Liver (tissue), 3 donors: ENCODE measurements at regions not wholly inside any gene's neighbourhood (a gene's known extent, or its start where the extent isn't known, plus 50 kb on each side); places are given as distances from the start of the nearest gene placed in this dataset.

Experiments
- CTCF ChIP-seq: fragments of 150-350 bp; IDR thresholded peaks from 2 replicates; pipeline ENCODE4 v1.5.1; 2017; ENCODE audit warnings: improper control_type of control experiment, low read depth, low read length; ENCODE audit not compliant: missing input control
- EGR1 ChIP-seq, 2 donors: IDR thresholded peaks; 2 replicates each; pipeline ENCODE4 v1.6.1; 2016 to 2018; ENCODE audit warnings: antibody characterized with exemption in 2 of 2, low read depth in 2 of 2
- FOXA1 ChIP-seq: IDR thresholded peaks from 2 replicates; pipeline ENCODE4 v1.6.1; 2016; ENCODE audit warnings: antibody characterized with exemption
- JUND ChIP-seq, 2 donors: IDR thresholded peaks; 2 replicates each; pipeline ENCODE4 v1.6.1; 2016; ENCODE audit warnings: antibody characterized with exemption in 2 of 2
- MAX ChIP-seq: IDR thresholded peaks from 2 replicates; pipeline ENCODE4 v1.6.1; 2016; ENCODE audit warnings: antibody characterized with exemption
- NR2F2 ChIP-seq: IDR thresholded peaks from 2 replicates; pipeline ENCODE4 v1.6.1; 2016; ENCODE audit warnings: antibody characterized with exemption
- RAD21 ChIP-seq, 2 donors: IDR thresholded peaks; 2 replicates each; pipeline ENCODE4 v1.6.1; 2016; ENCODE audit warnings: antibody characterized with exemption in 2 of 2, mild to moderate bottlenecking in 2 of 2
- RXRA ChIP-seq, 2 donors: IDR thresholded peaks; 2 replicates each; pipeline ENCODE4 v1.6.1; 2017 to 2018; ENCODE audit warnings: antibody characterized with exemption in 2 of 2, mild to moderate bottlenecking in 1 of 2
- SP1 ChIP-seq: IDR thresholded peaks from 2 replicates; pipeline ENCODE4 v1.6.1; 2018; ENCODE audit warnings: antibody characterized with exemption, mild to moderate bottlenecking
- TAF1 ChIP-seq: conservative IDR thresholded peaks from 2 replicates; pipeline ENCODE4 v1.6.1; 2016; ENCODE audit warnings: antibody characterized with exemption, mild to moderate bottlenecking
- YY1 ChIP-seq: IDR thresholded peaks from 2 replicates; pipeline ENCODE4 v1.6.1; 2016; ENCODE audit warnings: antibody characterized with exemption, mild to moderate bottlenecking
- TF ChIP-seq, protein P1 (sequence below): IDR thresholded peaks from 2 replicates; pipeline ENCODE4 v1.6.1; 2016; ENCODE audit warnings: antibody characterized with exemption, mild to moderate bottlenecking
- donor health status: healthy.
- donor health status: healthy.

DNA sequence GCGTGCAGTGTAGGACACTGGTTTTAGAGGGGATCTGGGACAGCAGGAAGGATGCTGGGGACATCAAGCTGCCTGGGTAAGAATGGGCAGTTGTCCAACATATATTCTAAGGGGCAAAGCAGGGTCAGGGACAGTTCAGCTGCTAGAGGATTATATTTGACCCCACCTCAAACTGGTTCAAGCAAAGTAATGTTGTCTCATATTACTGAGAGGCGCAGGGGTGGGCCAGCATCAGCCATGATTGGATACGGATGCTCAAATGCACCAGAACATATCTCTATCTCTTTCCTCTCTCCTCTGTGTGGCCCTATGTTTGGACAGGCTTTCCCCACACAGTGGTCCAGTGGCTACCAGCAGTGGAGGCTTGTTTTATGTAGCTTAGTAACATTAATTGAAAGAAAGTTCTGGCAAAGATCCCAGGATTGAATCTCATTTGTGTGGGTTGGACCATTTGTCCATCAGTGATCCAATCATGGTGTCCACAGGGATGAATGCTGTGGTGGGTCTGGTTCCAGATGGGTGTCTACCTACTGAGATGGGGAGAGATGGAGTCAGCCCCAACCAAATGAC, 49.8 kb upstream of the RGMA start:
- no peak for TF ChIP-seq RAD21 (IDR thresholded peaks at IDR 0.05)
- TF ChIP-seq CTCF: no peak
- no peak for TF ChIP-seq RXRA (IDR thresholded peaks at IDR 0.05)
- no peak for TF ChIP-seq YY1
- TF ChIP-seq SP1: no peak
- no peak for TF ChIP-seq TAF1
- TF ChIP-seq, protein P1, sequence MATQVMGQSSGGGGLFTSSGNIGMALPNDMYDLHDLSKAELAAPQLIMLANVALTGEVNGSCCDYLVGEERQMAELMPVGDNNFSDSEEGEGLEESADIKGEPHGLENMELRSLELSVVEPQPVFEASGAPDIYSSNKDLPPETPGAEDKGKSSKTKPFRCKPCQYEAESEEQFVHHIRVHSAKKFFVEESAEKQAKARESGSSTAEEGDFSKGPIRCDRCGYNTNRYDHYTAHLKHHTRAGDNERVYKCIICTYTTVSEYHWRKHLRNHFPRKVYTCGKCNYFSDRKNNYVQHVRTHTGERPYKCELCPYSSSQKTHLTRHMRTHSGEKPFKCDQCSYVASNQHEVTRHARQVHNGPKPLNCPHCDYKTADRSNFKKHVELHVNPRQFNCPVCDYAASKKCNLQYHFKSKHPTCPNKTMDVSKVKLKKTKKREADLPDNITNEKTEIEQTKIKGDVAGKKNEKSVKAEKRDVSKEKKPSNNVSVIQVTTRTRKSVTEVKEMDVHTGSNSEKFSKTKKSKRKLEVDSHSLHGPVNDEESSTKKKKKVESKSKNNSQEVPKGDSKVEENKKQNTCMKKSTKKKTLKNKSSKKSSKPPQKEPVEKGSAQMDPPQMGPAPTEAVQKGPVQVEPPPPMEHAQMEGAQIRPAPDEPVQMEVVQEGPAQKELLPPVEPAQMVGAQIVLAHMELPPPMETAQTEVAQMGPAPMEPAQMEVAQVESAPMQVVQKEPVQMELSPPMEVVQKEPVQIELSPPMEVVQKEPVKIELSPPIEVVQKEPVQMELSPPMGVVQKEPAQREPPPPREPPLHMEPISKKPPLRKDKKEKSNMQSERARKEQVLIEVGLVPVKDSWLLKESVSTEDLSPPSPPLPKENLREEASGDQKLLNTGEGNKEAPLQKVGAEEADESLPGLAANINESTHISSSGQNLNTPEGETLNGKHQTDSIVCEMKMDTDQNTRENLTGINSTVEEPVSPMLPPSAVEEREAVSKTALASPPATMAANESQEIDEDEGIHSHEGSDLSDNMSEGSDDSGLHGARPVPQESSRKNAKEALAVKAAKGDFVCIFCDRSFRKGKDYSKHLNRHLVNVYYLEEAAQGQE: no peak
- TF ChIP-seq EGR1 (IDR thresholded peaks at IDR 0.05; ENCODE audit: low read depth in 2 of 2): no peak
- TF ChIP-seq MAX: no peak
- TF ChIP-seq JUND (IDR thresholded peaks at IDR 0.05): no peak
- TF ChIP-seq FOXA1: no peak
- TF ChIP-seq NR2F2: no peak
